Lung (tissue), 11 donors: ENCODE measurements at regions not wholly inside any gene's neighbourhood (a gene's known extent, or its start where the extent isn't known, plus 50 kb on each side); places are given as distances from the start of the nearest gene placed in this dataset.

Source experiments
- ATAC-seq: fragments of 200-7000 bp; cut with Tn5 transposase; one replicate; pipeline ENCODE4 v1.9.1; 2020; ENCODE audit warnings: moderate number of reproducible peaks; ENCODE audit not compliant: insufficient read depth, low FRiP score
- DNase-seq, 3 donors: peaks; one replicate each; pipeline ENCODE4 v3.0.0-alpha.2; 2013 to 2017
- H3K27ac ChIP-seq, 2 donors: one replicate each; pipeline ENCODE4 v1.5.1; 2013; ENCODE audit warnings: mild to moderate bottlenecking in 2 of 2, moderate library complexity in 2 of 2, control low read depth in 1 of 2, inconsistent platforms in 1 of 2, low read depth in 1 of 2, low read length in 1 of 2
- H3K27me3 ChIP-seq, 3 donors: one replicate each; pipeline ENCODE4 v1.5.1; 2013; ENCODE audit warnings: low read length in 2 of 3; ENCODE audit not compliant: control insufficient read depth in 3 of 3, insufficient read depth in 3 of 3
- H3K36me3 ChIP-seq, 4 donors: one replicate each; pipeline ENCODE4 v1.5.1; 2013; ENCODE audit warnings: low read length in 4 of 4, mild to moderate bottlenecking in 1 of 4, moderate library complexity in 1 of 4; ENCODE audit not compliant: control insufficient read depth in 4 of 4, insufficient read depth in 4 of 4
- H3K4me1 ChIP-seq, 5 donors: one replicate each; pipeline ENCODE4 v1.5.1; 2013; ENCODE audit warnings: low read length in 5 of 5, mild to moderate bottlenecking in 2 of 5, moderate library complexity in 1 of 5; ENCODE audit not compliant: control insufficient read depth in 5 of 5, insufficient read depth in 5 of 5
- H3K4me3 ChIP-seq: one replicate; pipeline ENCODE4 v1.5.1; 2013; ENCODE audit warnings: mild to moderate bottlenecking, control low read depth, moderate library complexity
- H3K9ac ChIP-seq, 2 donors: one replicate each; pipeline ENCODE4 v1.5.1; 2013; ENCODE audit warnings: low read length in 2 of 2, control low read depth in 1 of 2; ENCODE audit not compliant: insufficient read depth in 1 of 2
- H3K9me3 ChIP-seq, 4 donors: one replicate each; pipeline ENCODE4 v1.5.1; 2013; ENCODE audit warnings: low read length in 3 of 4, mild to moderate bottlenecking in 1 of 4, moderate library complexity in 1 of 4; ENCODE audit not compliant: control insufficient read depth in 4 of 4, insufficient read depth in 3 of 4
- CTCF ChIP-seq: IDR thresholded peaks from 2 replicates; pipeline ENCODE4 v1.5.1; 2012; ENCODE audit warnings: mild to moderate bottlenecking; ENCODE audit errors: control extremely low read depth, extremely low read depth
- WGBS, 2 donors: extraction: QIAGEN DNeasy Blood & Tissue Kit; methylation state at CpG; one replicate each; pipeline ENCODE4 v1.1.7; 2013; 5-methylcytosine and 5-hydroxymethylcytosine counted together
- donor health status: control.
- donor health status: control.
- donor health status: Bipolar disorder and iron deficiency.
- donor health status: healthy.
- donor health status: DM: yes; HTN: yes; CAD: no.

- Histone ChIP-seq H3K27ac (no peak overlapping the region), H3K9ac (no peak overlapping the region), H3K4me1 (peaks cover 0 to 8% (median 0%) of the 10 kb centered on the region in 5 donors), H3K36me3 (no peaks in the 10 kb centered on the region), H3K9me3 (no peaks in the 10 kb centered on the region), H3K4me3 (no peak overlapping the region), H3K27me3 (no peaks in the 10 kb centered on the region)
- no peak for TF ChIP-seq CTCF
- ATAC-seq (no peak), DNase-seq (peak in 2 of 3 donors; percentile 4 to 33)
- WGBS, 2 donors = 52 to 59% methylated on average over 1 of the region's 1 CpG
Observed at GRCh38 chr6:134468633-134469032, 150.7 kb upstream of the SGK1 start.

GRCh38 chr6:134467620-134468019 lies 149.7 kb upstream of the SGK1 start:
- Histone ChIP-seq H3K27ac (no peak overlapping the region), H3K9ac (no peak overlapping the region), H3K4me1 (peaks cover 0 to 8% (median 0%) of the 10 kb centered on the region in 5 donors), H3K4me3 (no peak overlapping the region), H3K36me3 (no peaks in the 10 kb centered on the region), H3K27me3 (no peaks in the 10 kb centered on the region), H3K9me3 (no peaks in the 10 kb centered on the region)
- TF ChIP-seq CTCF = no peak
- DNase-seq = no peak
- WGBS, 2 donors = 83 to 84% methylated on average over 1 of the region's 1 CpG
- ATAC-seq = no peak

- no peak for TF ChIP-seq CTCF
- H3K9me3 ChIP-seq = no peaks in the 10 kb centered on the region
- no peak overlapping the region for H3K9ac ChIP-seq
- ATAC-seq = no peak
- 49 to 55% methylated on average over 2 of the region's 2 CpGs for WGBS, 2 donors
- H3K27ac ChIP-seq = no peak overlapping the region
- no peak overlapping the region for H3K4me3 ChIP-seq
- H3K27me3 ChIP-seq = no peaks in the 10 kb centered on the region
- H3K36me3 ChIP-seq = no peaks in the 10 kb centered on the region
- peaks cover 0 to 8% (median 0%) of the 10 kb centered on the region in 5 donors for H3K4me1 ChIP-seq
- DNase-seq = no peak
Observed at GRCh38 chr6:134466771-134467525, 149.0 kb upstream of the SGK1 start.
